LoVo (cell line): ENCODE measurements at regions not wholly inside any gene's neighbourhood (a gene's known extent, or its start where the extent isn't known, plus 50 kb on each side); places are given as distances from the start of the nearest gene placed in this dataset.

ENCODE experiments used
- DNase-seq: peaks from one replicate; pipeline ENCODE4 v3.0.0-alpha.2; 2016; ENCODE audit warnings: low spot score

DNA sequence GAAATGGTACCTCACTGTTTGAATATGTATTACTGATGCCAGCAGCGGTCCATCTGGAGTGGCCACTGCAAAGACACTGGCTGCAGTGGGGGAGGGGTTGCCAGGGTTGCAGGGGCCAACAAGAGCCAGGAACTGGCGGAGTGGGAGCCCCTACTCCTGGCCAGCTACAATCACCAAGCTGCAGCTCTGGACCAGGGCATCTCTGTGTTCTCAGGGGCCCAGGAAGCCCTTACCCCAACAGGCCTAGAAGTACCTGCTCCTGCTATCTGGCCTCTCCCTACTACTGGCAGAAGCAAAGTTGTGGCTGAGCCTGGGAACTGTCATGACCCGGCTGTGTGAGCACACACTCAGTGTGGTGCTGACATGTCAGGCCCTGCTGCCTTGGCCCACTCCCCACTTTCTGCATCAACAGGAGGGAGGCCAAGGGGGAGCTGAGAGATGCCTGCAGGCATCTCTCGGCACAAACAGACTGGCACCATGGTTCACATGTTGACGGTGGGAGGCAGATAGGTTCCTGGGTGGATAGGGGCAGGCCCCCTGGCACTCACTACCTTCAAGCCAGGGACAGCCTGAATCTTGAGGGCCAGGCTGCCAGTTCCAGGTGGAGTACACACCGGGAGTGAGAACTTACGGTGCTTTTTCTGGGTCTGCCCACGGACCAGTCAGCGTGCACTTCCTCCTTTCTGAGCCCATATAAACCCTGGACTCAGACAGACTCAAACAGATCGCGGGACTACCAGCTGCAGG is 1188.0 kb downstream of the GRIK2 start:
- no peak for DNase-seq

DNA sequence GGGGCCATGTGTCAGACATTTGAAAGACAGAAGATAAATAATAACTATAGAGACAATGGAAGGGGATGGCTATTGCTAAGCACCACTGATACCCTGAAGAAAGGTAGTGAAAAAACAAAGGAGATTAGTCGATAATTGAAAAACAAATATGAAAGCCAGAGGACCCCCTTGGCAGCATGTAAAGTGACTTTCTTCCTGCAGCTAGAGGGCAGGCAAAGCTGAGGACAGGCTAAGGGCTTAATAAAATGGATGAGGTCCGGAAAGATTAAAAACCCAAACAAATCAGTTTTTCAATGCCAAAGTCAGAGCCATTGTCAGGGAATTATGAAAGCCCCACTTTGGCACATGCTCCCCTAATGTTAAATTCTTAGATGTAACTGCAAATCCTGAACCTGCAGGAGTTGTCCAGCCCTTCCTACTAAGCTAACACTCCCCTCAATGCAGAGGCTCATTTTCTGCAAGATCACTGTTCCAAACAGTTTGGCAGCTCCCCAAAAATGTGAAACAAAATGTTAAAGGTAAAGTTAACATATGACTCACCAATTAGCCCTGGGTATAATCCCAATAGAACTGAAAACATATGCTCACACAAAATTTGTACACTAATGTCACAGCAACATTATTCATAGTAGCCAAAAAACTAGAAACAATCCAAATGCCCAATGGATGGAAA is 1177.9 kb downstream of the GRIK2 start:
- DNase-seq, result no peak

DNA sequence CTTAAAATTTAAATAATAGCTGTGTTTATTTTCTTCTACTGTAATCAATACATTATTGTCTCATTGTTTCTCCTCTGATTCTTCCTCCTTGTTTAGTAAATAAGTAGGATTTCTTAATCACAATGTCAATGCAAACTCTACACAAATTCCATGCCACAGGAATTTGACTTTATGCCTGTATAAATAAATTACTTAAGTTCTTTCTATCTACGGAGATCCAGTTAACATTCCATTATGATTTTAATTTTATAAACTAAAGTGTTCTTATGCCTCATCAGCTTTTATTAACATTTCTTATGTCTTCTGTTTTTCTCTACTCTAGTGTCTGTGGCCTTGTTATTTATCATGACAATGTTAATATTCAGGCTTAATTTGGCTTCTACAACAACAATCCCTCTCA is 1169.2 kb downstream of the GRIK2 start:
- no peak for DNase-seq

DNA sequence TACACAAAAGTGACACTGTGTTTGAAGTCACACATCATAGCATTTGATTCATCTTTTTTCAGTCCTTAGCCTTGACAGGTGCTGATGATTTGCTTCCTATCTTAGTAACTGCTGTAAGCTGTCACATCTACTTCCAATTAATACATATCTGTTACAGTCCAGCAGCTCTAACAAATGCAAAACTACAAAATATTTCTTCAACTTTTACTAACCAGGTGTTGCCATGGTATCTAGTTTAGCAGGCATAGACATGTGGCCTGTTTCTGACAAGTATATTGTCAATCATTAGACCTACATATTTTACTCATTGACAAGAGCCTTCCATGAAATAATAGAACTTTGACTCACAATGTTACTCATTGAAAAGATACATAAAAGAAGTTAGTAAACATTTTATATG is 1159.7 kb downstream of the GRIK2 start:
- DNase-seq, result no peak

DNA sequence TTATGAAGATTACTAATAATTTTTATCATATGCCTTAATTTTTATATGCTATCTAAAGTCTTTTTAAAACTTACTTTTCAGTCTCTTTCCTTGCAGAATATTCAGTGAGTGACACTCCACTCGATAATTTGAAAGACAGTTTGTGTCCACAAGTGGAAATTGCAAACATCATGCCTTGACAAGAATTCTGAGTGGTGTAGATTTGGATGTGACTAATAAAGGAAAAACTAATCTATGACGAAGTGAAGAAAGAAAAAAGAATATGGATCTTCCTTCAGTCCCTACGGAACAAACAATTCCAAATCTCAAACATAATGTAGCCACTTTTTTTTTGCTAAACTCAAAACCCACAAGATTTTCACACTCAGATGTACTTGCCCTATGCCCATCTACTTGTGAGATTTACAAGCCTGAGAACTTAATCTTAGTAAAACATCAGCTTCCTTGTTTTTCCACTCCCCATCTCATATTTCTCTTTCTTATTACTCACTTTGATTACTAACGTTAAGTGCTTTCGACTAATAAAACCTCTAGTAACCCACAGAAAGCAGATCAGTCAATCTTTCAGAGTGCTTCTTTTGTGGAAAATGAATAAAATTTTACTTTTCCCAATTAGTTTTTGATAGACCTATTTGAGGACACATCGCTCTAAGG is 1155.8 kb downstream of the GRIK2 start:
- DNase-seq, result no peak

DNA sequence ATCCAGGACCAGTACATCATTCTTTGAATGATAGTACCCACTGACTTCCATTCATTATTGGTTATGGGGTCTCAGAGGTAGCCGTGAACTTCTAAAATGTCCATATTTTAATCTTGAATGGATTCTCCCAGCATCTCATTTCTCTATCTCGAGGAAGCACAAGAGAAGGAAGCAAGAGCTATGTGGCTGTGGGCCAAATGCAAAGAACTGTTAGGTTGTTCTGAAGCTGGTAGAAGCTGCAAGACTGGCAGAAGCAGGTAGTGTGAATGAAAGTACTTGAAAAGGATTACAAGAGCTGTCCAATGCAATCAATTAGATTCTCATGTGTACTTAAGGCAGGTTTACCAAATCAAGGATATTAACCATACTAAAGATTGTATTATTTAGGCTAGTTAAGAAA is 1131.8 kb downstream of the GRIK2 start:
- DNase-seq, result no peak

DNA sequence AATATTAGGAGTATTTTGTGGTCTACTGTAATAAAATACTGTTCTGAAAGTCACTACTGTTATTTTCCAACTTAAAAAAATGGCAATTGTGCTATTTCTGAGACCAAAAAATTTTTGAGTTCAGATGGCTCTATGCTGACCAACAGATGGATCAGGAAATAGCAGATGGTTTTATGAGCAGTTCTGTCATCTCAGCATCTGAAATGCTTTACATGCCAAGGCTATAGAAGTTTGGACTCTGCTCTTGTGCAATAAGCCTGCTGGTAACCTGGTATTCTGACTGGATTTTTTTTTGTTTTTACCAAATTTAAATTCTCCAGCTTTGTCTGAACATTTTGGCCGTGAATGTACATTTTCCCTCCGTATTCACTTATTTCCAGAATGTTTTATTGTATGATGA is 1127.5 kb downstream of the GRIK2 start:
- DNase-seq, result no peak

DNA sequence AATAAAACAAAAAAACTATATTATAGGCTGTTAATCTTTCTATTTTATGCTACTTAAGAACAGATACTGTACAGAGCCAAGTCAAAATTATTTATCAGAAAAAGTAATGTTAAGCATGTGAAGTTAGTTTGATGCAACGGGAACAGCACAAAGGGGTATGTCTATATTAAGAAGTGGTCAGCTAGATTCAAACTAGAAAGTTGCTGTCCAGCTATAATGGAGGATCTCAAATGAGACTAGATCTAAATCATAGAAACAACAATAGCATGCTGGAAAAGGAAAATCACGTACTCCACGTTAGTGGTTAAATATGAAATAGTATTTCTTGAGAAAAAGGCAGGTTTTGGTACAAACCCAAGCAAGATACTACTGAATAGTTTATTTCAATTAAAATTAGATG is 1124.0 kb downstream of the GRIK2 start:
- no peak for DNase-seq

DNA sequence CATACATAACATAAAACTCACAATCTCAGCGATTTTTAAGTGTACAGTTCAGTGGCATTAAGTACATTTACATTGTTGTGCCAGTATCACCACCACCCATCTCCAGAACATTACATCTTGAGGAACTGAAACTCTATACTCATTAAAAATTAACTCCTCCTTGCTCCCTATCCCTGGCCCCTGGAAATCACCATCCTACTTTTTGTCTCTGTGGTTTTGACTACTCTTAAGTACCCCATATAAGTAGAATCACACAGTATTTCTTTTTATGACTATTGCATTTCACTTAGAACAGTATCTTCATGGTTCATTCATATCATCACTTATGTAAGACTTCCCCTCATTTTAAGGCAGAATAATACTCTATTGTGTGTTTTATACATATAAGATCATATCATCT is 1108.1 kb downstream of the GRIK2 start:
- DNase-seq, result no peak

DNA sequence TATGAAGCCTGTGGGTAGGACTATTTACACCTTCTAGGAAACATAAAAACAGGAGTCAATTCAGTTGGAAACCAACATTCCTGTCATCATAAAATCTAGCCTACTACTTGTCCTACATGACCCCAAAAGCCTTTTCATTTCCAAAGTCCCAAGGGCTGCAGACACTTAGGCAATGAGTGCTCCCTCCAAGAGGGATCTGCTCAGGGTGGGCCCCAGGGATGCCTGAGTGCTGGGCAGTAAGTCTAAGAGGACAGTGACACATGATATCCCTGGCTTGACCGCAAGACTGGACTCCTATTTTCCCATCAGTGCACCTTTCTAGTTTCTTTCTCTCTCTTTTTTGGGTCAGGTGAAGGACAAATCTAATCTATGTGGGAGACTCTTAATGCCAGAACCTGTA is 1101.3 kb downstream of the GRIK2 start:
- DNase-seq, result no peak

DNA sequence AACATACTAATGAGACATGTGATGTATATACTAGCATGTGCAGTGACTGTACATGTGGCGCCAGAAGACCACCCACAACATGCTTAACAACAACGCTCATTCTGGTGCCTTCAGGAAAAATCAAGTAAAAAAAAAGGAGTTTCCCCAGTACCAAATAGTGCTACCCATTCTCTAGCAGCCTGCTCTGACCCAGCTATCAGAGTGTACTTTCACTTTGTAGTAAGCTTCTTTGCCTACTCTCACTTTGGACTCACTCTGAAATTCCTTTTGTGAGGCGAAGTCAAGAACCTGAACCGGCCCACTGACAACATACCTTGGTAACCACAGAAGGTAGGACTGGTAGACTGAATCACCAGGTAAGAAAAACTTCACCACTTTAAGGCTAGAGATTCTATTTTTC is 1100.0 kb downstream of the GRIK2 start:
- DNase-seq, result no peak

DNA sequence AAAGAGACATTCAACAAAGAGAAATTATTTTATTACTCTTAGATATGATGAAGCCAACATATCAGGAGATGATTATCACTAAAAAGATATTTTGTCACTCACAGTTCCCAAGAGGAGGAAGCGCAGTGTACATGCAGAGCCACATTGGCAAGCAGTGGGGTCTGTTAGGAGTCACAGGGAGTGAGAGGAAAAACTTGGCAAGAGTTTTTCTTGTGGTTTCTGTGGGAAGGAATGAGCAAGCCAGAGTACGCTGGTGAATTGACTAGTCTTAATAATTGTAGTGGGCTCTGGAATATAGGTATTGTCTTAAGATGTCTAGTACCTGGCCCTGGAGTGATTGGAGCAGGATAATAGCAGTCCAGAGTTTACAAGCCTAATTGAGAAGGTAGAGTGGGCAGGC is 1095.2 kb downstream of the GRIK2 start:
- DNase-seq, result no peak

DNA sequence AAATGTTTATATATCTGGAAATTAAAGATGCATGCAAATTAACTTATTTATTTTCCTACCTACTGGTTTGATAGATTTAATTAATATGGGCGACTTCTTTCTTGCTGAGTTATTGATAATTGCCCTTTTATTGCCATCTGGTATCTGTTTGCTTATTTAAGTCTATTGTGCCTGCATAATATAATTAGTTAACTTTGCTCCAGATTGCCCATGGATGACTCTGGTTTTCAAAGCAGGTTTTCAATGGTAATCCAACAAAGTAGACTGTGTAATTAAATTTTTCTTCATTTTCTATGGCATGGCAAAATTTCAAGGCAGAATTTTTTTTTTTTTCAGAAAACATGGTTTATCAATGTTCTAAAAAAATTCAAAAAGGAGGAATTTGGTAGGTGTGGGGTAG is 1092.0 kb downstream of the GRIK2 start:
- no peak for DNase-seq

DNA sequence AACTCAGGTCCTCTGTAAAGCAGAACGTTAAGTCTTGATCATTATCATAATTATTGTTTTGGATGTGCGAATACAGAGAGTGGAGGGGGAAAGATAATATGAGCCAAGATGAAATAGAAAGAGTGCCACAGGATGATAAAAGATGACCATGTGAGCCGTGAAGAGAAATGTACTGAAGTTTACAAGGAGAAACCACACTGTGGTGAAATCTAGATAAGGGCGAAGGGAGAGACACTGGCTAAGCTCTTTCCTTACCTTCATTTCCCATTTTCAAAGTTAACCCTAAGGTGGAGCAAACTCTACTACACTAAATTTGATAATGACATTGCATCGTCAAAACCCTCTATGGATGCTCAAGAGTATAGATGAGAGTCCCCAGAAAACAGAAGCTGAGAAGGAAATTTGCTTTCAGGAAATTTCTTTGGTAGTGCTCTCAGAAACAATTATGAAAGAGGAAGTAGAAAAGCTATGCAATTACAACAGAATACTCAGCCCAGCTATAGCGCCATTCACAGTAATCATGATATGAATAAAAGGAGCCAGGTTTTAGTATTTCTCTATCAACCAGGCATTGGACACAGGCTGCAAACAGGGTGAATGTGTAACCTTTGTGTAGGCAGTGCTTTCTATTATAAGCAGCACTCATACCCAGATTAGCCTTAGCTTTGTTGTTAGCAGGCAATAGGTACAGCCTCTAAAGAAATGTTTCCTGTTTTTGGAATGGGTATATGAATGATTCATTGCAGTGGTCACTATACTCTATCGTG is 1080.7 kb downstream of the GRIK2 start:
- DNase-seq, result no peak

DNA sequence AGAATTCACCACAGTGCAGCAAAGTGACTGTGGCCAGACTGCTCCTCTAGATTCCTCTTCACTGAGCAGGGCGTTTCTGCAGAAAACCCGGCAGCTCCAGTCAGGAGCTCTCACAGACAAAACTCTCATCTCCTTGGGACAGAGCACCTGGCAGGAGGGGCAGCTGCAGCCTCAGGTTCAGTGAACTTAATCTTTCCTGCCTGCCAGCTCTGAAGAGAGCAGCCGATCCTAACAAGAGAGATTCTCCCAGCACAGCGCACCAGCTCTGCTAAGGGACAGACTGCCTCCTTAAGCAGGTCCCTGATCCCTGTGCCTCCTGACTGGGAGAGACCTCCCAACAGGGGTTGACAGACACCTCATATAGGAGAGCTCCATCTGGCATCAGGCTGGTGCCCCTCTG is 1065.5 kb downstream of the GRIK2 start:
- DNase-seq, result no peak

DNA sequence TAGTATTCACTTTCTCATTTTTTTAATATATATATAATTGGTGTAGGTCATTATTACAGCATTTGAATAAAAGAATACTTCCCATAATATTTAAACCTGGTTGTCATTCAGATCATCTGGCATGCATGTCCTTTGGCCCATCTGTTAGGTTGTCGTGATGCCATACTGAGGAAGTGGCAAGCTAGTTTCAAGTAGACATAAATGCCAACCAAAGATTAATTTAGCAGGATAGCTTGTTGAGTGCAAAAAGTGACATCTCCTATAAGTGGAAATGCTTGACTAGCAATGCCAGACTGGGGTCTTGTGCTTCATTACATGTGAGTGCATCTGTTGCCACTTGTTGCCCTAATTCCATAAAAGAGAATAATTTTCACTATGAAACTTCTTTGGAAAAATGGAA is 1044.7 kb downstream of the GRIK2 start:
- DNase-seq, result no peak

DNA sequence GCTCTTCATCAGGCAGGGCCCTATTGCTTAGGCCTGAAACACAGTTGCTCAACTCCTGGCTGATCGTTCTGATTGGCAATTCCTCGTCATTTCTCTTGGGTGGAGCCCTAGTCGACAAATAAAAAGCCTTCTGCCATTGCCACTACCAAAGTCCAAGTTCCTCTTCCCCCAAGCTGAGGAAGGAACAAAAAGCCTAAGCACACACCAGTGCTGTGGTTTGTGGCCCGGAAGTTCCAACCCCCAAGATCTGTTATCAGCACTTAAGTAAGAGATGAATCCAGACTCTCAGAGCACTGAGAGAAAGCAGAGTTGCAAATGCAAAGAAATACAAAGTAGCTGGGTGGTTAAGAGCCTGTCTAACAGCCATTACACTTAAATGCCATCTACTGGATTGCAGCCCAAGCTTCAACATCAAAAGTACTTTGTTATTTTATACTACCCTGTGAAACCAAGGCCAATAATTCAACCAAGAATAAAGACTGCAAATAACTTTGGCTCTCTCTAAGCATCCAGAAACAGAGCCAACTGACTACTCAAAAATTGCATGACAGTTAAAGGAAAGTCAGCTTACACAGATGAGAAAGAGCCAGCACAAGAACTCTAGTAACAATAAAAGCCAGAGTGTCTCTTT is 1024.0 kb downstream of the GRIK2 start:
- no peak for DNase-seq

DNA sequence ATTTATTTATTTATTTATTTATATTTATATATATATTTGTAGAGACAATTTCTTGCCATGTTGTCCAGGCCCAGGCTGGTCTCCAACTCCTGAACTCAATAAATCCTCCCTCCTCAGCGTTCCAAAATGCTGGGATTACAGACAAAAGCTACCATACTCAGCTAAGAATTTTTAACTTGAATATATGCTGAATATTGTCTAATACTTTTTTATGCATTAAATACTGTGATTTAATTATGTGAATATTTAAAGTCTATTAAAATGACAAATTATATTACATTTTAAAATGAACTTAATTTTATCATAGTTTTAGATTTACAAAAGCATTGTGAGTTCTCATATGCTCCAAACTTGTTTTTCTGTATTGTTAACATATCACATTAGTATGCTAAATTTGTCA is 1022.4 kb downstream of the GRIK2 start:
- DNase-seq, result no peak

DNA sequence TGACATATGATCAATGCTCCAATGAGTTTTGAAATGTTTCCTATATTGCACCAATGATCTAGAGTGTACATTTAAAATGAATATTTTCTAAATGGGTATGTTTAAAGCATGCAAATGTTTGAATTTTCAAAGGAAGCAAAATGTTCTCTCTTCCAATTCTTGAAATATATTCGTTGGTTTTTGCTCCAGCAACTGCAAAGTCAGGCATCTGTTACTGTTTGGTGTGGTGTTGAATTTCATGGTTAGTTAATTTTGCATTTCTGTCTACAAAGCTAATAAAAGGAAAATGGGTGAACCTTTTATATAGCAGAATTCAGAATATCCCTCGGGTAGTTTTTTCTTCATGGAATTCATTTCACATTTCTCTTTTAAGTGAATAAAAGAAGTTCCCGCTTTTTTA is 1018.3 kb downstream of the GRIK2 start:
- DNase-seq, result no peak

DNA sequence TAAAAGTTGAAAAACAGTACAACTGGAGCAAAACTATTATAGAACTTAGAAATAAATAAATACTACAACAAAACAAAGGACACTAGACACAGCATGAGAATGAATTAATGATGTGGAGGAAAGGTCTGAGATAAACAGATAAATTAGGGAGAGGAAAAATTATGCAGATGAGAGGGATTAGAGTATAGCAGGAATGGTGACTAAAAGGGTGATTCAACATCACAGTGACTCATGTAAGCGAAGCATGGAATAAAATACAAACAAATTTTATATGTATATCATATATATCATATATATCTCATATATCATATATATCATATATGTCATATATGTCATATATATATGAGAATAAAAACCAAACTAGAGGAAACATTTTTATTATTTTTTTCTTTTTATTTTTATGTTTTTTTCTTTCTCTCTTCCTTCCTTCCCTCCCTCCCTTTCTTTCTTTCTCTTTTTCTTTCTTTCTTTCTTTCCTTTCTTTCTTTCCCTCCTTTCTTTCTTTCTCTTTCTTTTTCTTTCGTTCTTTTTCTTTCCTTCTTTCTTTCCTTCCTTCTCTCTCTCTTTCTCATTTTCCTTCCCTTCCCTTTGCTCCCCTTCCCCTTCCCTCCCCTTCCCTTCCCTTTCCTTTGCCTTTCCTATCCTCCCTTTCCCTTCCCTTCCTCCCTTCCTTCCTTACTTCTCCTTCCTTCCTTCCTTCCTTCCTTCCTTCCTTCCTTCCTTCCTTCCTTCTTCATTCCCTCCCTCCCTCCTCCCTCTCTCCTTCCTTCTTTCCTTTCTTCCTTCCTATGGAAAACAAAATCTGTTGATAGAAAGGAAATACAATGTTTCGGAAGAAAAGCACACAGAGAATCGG is 1014.6 kb downstream of the GRIK2 start:
- DNase-seq, result no peak

DNA sequence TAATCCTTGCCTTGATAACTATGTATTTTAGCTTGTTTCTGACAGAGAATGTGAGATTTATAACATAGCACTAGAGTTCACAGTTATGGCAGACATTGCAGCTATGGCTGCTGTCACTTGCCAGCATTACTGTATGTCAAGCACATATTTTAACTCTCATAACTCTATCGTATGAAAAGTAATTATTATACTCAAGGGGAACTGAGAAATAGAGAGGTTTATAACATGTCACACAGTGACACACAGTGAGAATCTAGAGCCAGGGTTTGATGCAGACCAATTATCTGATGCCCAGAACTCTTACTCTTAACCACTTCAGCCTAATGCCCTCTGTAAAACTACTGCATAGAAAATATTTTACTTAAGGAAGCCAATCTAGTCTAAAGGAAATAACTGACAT is 1012.4 kb downstream of the GRIK2 start:
- no peak for DNase-seq
